Suprapubic skin (tissue), 4 donors: ENCODE measurements at regions not wholly inside any gene's neighbourhood (a gene's known extent, or its start where the extent isn't known, plus 50 kb on each side); places are given as distances from the start of the nearest gene placed in this dataset.

Experiments used
- DNase-seq, 2 donors: peaks; one replicate each; pipeline ENCODE4 v3.0.0-alpha.2; 2019; ENCODE audit warnings: low spot score in 2 of 2
- H3K27ac ChIP-seq: fragments of 200-600 bp; sonication (generic); one replicate; pipeline ENCODE4 v1.5.1; 2019
- H3K27me3 ChIP-seq: fragments of 200-600 bp; sonication (generic); one replicate; pipeline ENCODE4 v1.5.1; 2019
- H3K36me3 ChIP-seq: fragments of 200-600 bp; sonication (generic); one replicate; pipeline ENCODE4 v1.5.1; 2019
- H3K4me1 ChIP-seq: fragments of 200-600 bp; sonication (generic); one replicate; pipeline ENCODE4 v1.5.1; 2019
- H3K4me3 ChIP-seq: fragments of 200-600 bp; sonication (generic); one replicate; pipeline ENCODE4 v1.5.1; 2019; ENCODE audit warnings: mild to moderate bottlenecking
- H3K9me3 ChIP-seq: fragments of 200-600 bp; sonication (generic); one replicate; pipeline ENCODE4 v1.5.1; 2019
- EP300 ChIP-seq: sonication (generic); formaldehyde crosslinking; IDR thresholded peaks from one replicate; pipeline ENCODE4 v1.6.1; 2017; ENCODE audit warnings: antibody characterized with exemption
- POLR2A ChIP-seq, 2 donors: fragments of 450-650 bp; IDR thresholded peaks; one replicate each; pipeline ENCODE4 v1.6.1; 2017; ENCODE audit warnings: antibody characterized with exemption in 2 of 2, mild to moderate bottlenecking in 2 of 2, moderate library complexity in 2 of 2
- POLR2AphosphoS5 ChIP-seq, 3 donors: sonication (generic); formaldehyde crosslinking; IDR thresholded peaks; one replicate each; pipeline ENCODE4 v1.6.1; 2017; ENCODE audit warnings: antibody characterized with exemption in 3 of 3
- WGBS: methylation state at CpG from one replicate; pipeline ENCODE4 v1.1.5; 2018; 5-methylcytosine and 5-hydroxymethylcytosine counted together
- TF ChIP-seq, protein P1 (sequence below), 2 donors: fragments of 200-600 bp in 1 of 2; fragments of 450-650 bp in 1 of 2; sonication (generic) in 1 of 2; IDR thresholded peaks; one replicate each; pipeline ENCODE4 v1.5.1; 2016 to 2019; ENCODE audit warnings: antibody characterized with exemption in 2 of 2, mild to moderate bottlenecking in 1 of 2, moderate library complexity in 1 of 2

- peaks cover 39% of the 10 kb centered on the region for H3K27me3 ChIP-seq
- 94% methylated on average over 4 of the region's 4 CpGs for WGBS
- TF ChIP-seq, protein P1, sequence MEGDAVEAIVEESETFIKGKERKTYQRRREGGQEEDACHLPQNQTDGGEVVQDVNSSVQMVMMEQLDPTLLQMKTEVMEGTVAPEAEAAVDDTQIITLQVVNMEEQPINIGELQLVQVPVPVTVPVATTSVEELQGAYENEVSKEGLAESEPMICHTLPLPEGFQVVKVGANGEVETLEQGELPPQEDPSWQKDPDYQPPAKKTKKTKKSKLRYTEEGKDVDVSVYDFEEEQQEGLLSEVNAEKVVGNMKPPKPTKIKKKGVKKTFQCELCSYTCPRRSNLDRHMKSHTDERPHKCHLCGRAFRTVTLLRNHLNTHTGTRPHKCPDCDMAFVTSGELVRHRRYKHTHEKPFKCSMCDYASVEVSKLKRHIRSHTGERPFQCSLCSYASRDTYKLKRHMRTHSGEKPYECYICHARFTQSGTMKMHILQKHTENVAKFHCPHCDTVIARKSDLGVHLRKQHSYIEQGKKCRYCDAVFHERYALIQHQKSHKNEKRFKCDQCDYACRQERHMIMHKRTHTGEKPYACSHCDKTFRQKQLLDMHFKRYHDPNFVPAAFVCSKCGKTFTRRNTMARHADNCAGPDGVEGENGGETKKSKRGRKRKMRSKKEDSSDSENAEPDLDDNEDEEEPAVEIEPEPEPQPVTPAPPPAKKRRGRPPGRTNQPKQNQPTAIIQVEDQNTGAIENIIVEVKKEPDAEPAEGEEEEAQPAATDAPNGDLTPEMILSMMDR (IDR thresholded peaks at IDR 0.05): no peak
- TF ChIP-seq POLR2A (IDR thresholded peaks at IDR 0.05) (no peak), POLR2AphosphoS5 (IDR thresholded peaks at IDR 0.05) (no peak), EP300 (no peak)
Measured at GRCh38 chr22:49056301-49056700, 771.4 kb downstream of the BRD1 start.

DNA sequence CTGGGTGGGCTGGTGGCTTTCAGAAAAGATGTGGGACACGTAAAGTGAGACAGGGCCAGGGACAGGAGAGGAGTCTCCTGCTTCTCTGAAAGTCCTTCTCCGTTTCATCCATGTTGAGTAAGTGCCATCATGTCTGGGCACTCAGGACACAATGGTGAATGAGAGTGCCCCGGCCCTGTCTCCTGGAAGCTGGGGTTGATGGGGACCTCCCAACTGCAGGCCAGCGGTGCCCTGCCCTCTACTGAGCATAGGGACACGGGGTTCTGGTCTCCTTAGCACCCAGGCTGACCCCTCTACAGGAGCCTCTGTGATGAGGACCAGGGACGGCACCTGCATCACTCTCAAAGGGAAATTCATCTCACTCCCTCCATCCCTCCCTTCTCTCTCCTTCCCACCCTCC, 772.3 kb downstream of the BRD1 start:
- peak in 1 of 2 donors; percentile 11 for DNase-seq
- no peaks in the 10 kb centered on the region for H3K9me3 ChIP-seq
- H3K4me3 ChIP-seq: no peak overlapping the region
- H3K27me3 ChIP-seq: peaks cover 32% of the 10 kb centered on the region
- no peaks in the 10 kb centered on the region for H3K36me3 ChIP-seq
- H3K27ac ChIP-seq: no peak overlapping the region
- TF ChIP-seq POLR2A (IDR thresholded peaks at IDR 0.05): no peak
- TF ChIP-seq EP300: no peak
- no peak for TF ChIP-seq POLR2AphosphoS5 (IDR thresholded peaks at IDR 0.05)
- 85% methylated on average over 6 of the region's 6 CpGs for WGBS
- no peaks in the 10 kb centered on the region for H3K4me1 ChIP-seq

More at GRCh38 chr22:49056301-49056700, 771.4 kb downstream of the BRD1 start:
- H3K4me1 ChIP-seq: no peaks in the 10 kb centered on the region
- no peak overlapping the region for H3K4me3 ChIP-seq
- no peaks in the 10 kb centered on the region for H3K36me3 ChIP-seq
- no peak for DNase-seq
- no peaks in the 10 kb centered on the region for H3K9me3 ChIP-seq
- H3K27ac ChIP-seq: no peak overlapping the region

DNA sequence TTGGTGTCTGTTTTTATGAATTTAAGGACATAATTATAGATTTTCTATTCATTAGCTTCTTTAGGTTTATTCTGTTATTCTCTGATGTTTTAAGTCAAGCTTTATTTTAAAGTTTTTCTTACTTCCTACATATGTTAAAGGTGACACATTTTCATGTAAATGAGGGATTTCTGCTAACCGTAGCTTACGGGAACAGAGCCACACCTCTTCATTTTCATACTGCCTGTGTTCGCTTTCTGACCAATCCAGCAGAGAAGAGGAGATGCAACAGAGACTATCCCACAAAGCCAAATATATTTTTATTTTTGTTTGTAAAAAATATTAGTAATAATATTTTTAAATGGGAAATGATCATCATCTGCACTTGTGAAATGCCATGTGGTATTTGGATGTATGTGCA, 774.1 kb downstream of the BRD1 start:
- H3K27ac ChIP-seq: no peak overlapping the region
- peaks cover 29% of the 10 kb centered on the region for H3K27me3 ChIP-seq
- 63% methylated on average over 3 of the region's 3 CpGs for WGBS
- TF ChIP-seq POLR2A (IDR thresholded peaks at IDR 0.05) (no peak), EP300 (no peak), POLR2AphosphoS5 (IDR thresholded peaks at IDR 0.05) (no peak)
- TF ChIP-seq, protein P1 (IDR thresholded peaks at IDR 0.05): no peak
- no peaks in the 10 kb centered on the region for H3K4me1 ChIP-seq
- H3K36me3 ChIP-seq: no peaks in the 10 kb centered on the region
- no peaks in the 10 kb centered on the region for H3K9me3 ChIP-seq
- H3K4me3 ChIP-seq: no peak overlapping the region
- no peak for DNase-seq

- WGBS: 62% methylated on average over 12 of the region's 12 CpGs
- no peak for TF ChIP-seq POLR2AphosphoS5 (IDR thresholded peaks at IDR 0.05)
Measured at GRCh38 chr22:49052560-49052959, 775.1 kb downstream of the BRD1 start.

DNA sequence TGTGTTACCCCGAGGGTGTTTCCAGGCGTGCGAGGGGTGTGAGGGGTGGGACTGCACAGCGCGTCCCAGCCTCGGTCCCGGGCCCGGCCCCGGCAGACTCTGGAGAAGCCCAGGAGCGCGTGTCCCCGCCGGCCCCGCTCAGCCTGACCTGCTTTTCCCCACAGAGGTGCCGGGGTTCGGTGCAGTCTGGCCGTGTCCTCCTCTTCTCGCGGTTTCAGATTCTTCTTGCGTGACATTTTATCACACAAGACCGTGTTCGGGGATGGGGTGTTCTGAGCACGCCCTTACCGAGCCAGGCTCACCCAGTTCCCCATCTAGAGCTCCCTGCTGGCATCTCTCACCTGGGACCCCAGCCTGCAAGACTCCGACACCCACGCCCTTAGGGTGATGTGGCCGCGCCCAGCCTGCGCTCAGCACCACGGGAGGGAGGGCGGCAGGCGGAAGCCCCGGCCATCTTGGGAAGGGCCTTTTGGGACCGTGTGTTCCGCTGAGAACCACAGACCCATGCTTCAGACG, 775.6 kb downstream of the BRD1 start:
- Histone ChIP-seq H3K27ac (no peak overlapping the region), H3K27me3 (peaks cover 18% of the 10 kb centered on the region), H3K4me1 (no peaks in the 10 kb centered on the region), H3K36me3 (no peaks in the 10 kb centered on the region), H3K9me3 (no peaks in the 10 kb centered on the region), H3K4me3 (peak overlapping the region; percentile 35)
- DNase-seq: peak in 1 of 2 donors; percentile 57
- WGBS: 49% methylated on average over 23 of the region's 36 CpGs
- TF ChIP-seq POLR2AphosphoS5 (IDR thresholded peaks at IDR 0.05) (no peak), POLR2A (IDR thresholded peaks at IDR 0.05) (no peak), EP300 (no peak)
- TF ChIP-seq, protein P1 (IDR thresholded peaks at IDR 0.05): no peak

More at GRCh38 chr22:49052560-49052959, 775.1 kb downstream of the BRD1 start:
- Histone ChIP-seq H3K27me3 (peaks cover 21% of the 10 kb centered on the region), H3K4me3 (peak overlapping the region; percentile 35), H3K36me3 (no peaks in the 10 kb centered on the region), H3K9me3 (no peaks in the 10 kb centered on the region), H3K27ac (no peak overlapping the region), H3K4me1 (no peaks in the 10 kb centered on the region)
- DNase-seq: peak in 1 of 2 donors; percentile 23

DNA sequence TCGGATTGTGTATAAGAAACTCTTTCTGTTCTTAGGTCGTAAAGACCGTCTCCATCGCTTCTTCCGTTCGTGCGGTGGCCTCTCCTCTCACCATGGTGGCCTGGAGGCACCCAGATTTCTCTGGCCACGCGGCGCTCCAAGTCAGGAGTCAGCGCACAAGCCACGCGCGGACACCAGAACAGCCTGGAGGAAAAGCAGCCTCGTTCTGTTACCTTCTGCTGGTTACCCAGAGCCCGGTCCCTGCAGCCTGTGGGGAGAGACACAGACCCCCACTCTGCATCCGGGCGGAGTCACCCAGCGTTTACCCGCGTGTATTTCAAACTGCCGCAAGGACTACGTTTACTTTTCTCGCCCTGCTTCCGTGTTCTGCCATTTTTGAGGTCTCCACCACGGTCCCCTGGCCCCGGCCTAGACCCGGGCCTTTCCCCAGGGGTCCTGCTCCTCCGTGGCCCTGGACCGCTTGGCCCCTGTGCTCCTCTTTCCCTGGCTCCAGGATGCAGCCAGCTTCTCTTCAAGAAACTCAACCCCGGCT, 776.1 kb downstream of the BRD1 start:
- TF ChIP-seq, protein P1 (IDR thresholded peaks at IDR 0.05): no peak
- TF ChIP-seq POLR2A (IDR thresholded peaks at IDR 0.05): no peak
- no peak for TF ChIP-seq POLR2AphosphoS5 (IDR thresholded peaks at IDR 0.05)
- no peak for TF ChIP-seq EP300
- H3K27me3 ChIP-seq: peaks cover 23% of the 10 kb centered on the region
- H3K4me1 ChIP-seq: no peaks in the 10 kb centered on the region
- WGBS: 84% methylated on average over 31 of the region's 31 CpGs
- H3K36me3 ChIP-seq: no peaks in the 10 kb centered on the region
- H3K4me3 ChIP-seq: peak overlapping the region; percentile 35
- H3K9me3 ChIP-seq: no peaks in the 10 kb centered on the region
- DNase-seq: peak in 1 of 2 donors; percentile 75
- H3K27ac ChIP-seq: no peak overlapping the region
